ENCODE measurements at regions not wholly inside any gene's neighbourhood (a gene's known extent, or its start where the extent isn't known, plus 50 kb on each side); places are given as distances from the start of the nearest gene placed in this dataset.
A peak's percentile ranks its signal among the peaks of the same experiment; 100 is the strongest.

- DNase-seq (ENCODE audit: low spot score) = peak; percentile 2
Observed at GRCh38 chr13:85896516-85897450, 97.6 kb upstream of the SLITRK6 start.

GRCh38 chr13:85887406-85887805, 88.2 kb upstream of the SLITRK6 start:
- DNase-seq (ENCODE audit: low spot score) = no peak

- DNase-seq (ENCODE audit: low spot score) = no peak
Observed at GRCh38 chr13:85879014-85879413, 79.8 kb upstream of the SLITRK6 start.

GRCh38 chr13:85864963-85865530, 65.8 kb upstream of the SLITRK6 start:
- peak; percentile 13 for DNase-seq (ENCODE audit: low spot score)

- DNase-seq (ENCODE audit: low spot score) = no peak
Observed at GRCh38 chr13:85853901-85854663, 54.9 kb upstream of the SLITRK6 start.

GRCh38 chr13:85853161-85853894, 54.1 kb upstream of the SLITRK6 start:
- no peak for DNase-seq (ENCODE audit: low spot score)

All from COLO829 (cell line).